OCI-LY1 (cell line): ENCODE measurements at regions not wholly inside any gene's neighbourhood (a gene's known extent, or its start where the extent isn't known, plus 50 kb on each side); places are given as distances from the start of the nearest gene placed in this dataset.

Experiments used
- CTCF ChIP-seq: fragments of 200-600 bp; sonication (generic), shearing (Covaris generic); IDR thresholded peaks from 2 replicates; pipeline ENCODE4 v1.5.1; 2017; ENCODE audit warnings: mild to moderate bottlenecking, antibody characterized with exemption, low read length, moderate library complexity, mixed read lengths
- EZH2 ChIP-seq: fragments of 200-600 bp; sonication (generic), shearing (Covaris generic); IDR thresholded peaks from 2 replicates; pipeline ENCODE4 v1.8.0; 2017; ENCODE audit warnings: borderline replicate concordance, mixed run types, mild to moderate bottlenecking, antibody characterized with exemption, low read length, moderate library complexity, mixed read lengths

- TF ChIP-seq CTCF: no peak
- TF ChIP-seq EZH2: no peak
Measured at GRCh38 chr11:100543386-100543785, 143.7 kb upstream of the ARHGAP42 start.
